MM.1S (cell line): ENCODE measurements at regions not wholly inside any gene's neighbourhood (a gene's known extent, or its start where the extent isn't known, plus 50 kb on each side); places are given as distances from the start of the nearest gene placed in this dataset.

Experiments
- DNase-seq: peaks from one replicate; pipeline ENCODE4 v3.0.0-alpha.2; 2015
- H2AFZ ChIP-seq: fragments of 300-600 bp; sonication (generic); 2 replicates; pipeline ENCODE4 v1.6.0; 2016; ENCODE audit warnings: antibody characterized with exemption, low read length
- H3F3A ChIP-seq: fragments of 300-600 bp; sonication (generic); 2 replicates; pipeline ENCODE4 v1.6.1; 2016; ENCODE audit warnings: mild to moderate bottlenecking, antibody characterized with exemption, low read length, moderate library complexity, mixed read lengths; ENCODE audit not compliant: insufficient read depth
- H3K27ac ChIP-seq: fragments of 300-600 bp; sonication (generic); 2 replicates; pipeline ENCODE4 v1.5.1; 2016; ENCODE audit warnings: mild to moderate bottlenecking, low read length
- H3K27me3 ChIP-seq: fragments of 300-600 bp; sonication (generic); replicated peaks from 2 replicates; pipeline ENCODE4 v1.6.0; 2016; ENCODE audit warnings: low read length; ENCODE audit not compliant: insufficient read depth
- H3K36me3 ChIP-seq: fragments of 300-600 bp; sonication (generic); replicated peaks from 2 replicates; pipeline ENCODE4 v1.6.1; 2016; ENCODE audit warnings: mild to moderate bottlenecking, low read length, mixed read lengths; ENCODE audit not compliant: insufficient read depth
- H3K4me1 ChIP-seq: fragments of 300-600 bp; sonication (generic); 2 replicates; pipeline ENCODE4 v1.6.1; 2016; ENCODE audit warnings: low read length, mixed read lengths
- H3K4me2 ChIP-seq: fragments of 300-600 bp; sonication (generic); 2 replicates; pipeline ENCODE4 v1.6.0; 2016; ENCODE audit warnings: low read depth, low read length
- H3K4me3 ChIP-seq: fragments of 300-600 bp; sonication (generic); 2 replicates; pipeline ENCODE4 v1.5.1; 2016; ENCODE audit warnings: low read length, mixed read lengths
- H3K79me2 ChIP-seq: fragments of 300-600 bp; sonication (generic); 2 replicates; pipeline ENCODE4 v1.6.1; 2016; ENCODE audit warnings: mixed run types, low read length, mixed read lengths
- H3K9ac ChIP-seq: fragments of 300-600 bp; sonication (generic); 2 replicates; pipeline ENCODE4 v1.6.1; 2016; ENCODE audit warnings: low read length, mixed read lengths
- H3K9me2 ChIP-seq: fragments of 300-600 bp; sonication (generic); replicated peaks from 2 replicates; pipeline ENCODE4 v1.6.1; 2016; ENCODE audit warnings: mild to moderate bottlenecking, low read length, mixed read lengths; ENCODE audit not compliant: insufficient read depth
- H3K9me3 ChIP-seq: fragments of 300-600 bp; sonication (generic); replicated peaks from 2 replicates; pipeline ENCODE4 v1.6.1; 2016; ENCODE audit warnings: mild to moderate bottlenecking, low read length, mixed read lengths; ENCODE audit not compliant: insufficient read depth
- H4K20me1 ChIP-seq: fragments of 300-600 bp; sonication (generic); 2 replicates; pipeline ENCODE4 v1.6.1; 2016; ENCODE audit warnings: mild to moderate bottlenecking, low read length, moderate library complexity, mixed read lengths; ENCODE audit not compliant: insufficient read depth
- CTCF ChIP-seq: fragments of 300-600 bp; sonication (generic); IDR thresholded peaks from 2 replicates; pipeline ENCODE4 v1.5.1; 2016; ENCODE audit warnings: antibody characterized with exemption, low read length, mixed read lengths
- EZH2 ChIP-seq: fragments of 300-600 bp; sonication (generic); optimal IDR thresholded peaks from 2 replicates; pipeline ENCODE3; 2017; ENCODE audit warnings: low read depth, mild to moderate bottlenecking, antibody characterized with exemption, low read length, mixed read lengths
- EZH2phosphoT487 ChIP-seq: fragments of 300-600 bp; sonication (generic); IDR thresholded peaks from 2 replicates; pipeline ENCODE4 v1.6.1; 2018; ENCODE audit warnings: antibody characterized with exemption, low read length

GRCh38 chr18:21179590-21180220 lies 62.3 kb upstream of the GREB1L start:
- Histone ChIP-seq H3F3A (no peaks in the 10 kb centered on the region), H3K36me3 (no peaks in the 10 kb centered on the region), H3K9ac (no peak overlapping the region), H3K4me1 (no peaks in the 10 kb centered on the region), H3K4me3 (no peak overlapping the region), H2AFZ (peak overlapping the region; percentile 20; the same call in 1 of the 2 replicates), H3K27me3 (no peaks in the 10 kb centered on the region), H4K20me1 (no peaks in the 10 kb centered on the region), H3K79me2 (no peaks in the 10 kb centered on the region), H3K27ac (no peak overlapping the region), H3K4me2 (no peak overlapping the region), H3K9me2 (no peaks in the 10 kb centered on the region), H3K9me3 (no peaks in the 10 kb centered on the region)
- TF ChIP-seq EZH2, result no peak
- peak; percentile 77 for TF ChIP-seq CTCF
- peak; percentile 57 for DNase-seq

- no peak overlapping the region for H3K4me2 ChIP-seq
- no peak overlapping the region for H2AFZ ChIP-seq
- H3F3A ChIP-seq, result no peaks in the 10 kb centered on the region
- H3K4me1 ChIP-seq, result no peaks in the 10 kb centered on the region
- no peaks in the 10 kb centered on the region for H4K20me1 ChIP-seq
- H3K27ac ChIP-seq, result no peak overlapping the region
- no peaks in the 10 kb centered on the region for H3K9me3 ChIP-seq
- H3K27me3 ChIP-seq, result no peaks in the 10 kb centered on the region
- no peak for DNase-seq
- TF ChIP-seq CTCF, result no peak
- no peak for TF ChIP-seq EZH2
- no peak for TF ChIP-seq EZH2phosphoT487
- H3K9me2 ChIP-seq, result no peaks in the 10 kb centered on the region
- no peak overlapping the region for H3K4me3 ChIP-seq
- no peaks in the 10 kb centered on the region for H3K79me2 ChIP-seq
- no peak overlapping the region for H3K9ac ChIP-seq
- H3K36me3 ChIP-seq, result no peaks in the 10 kb centered on the region
Observed at GRCh38 chr18:21180588-21180987, 61.4 kb upstream of the GREB1L start.

GRCh38 chr18:21181766-21182165 lies 60.3 kb upstream of the GREB1L start:
- Histone ChIP-seq H3K9me3 (no peaks in the 10 kb centered on the region), H4K20me1 (no peaks in the 10 kb centered on the region), H3K9me2 (no peaks in the 10 kb centered on the region), H3K9ac (no peak overlapping the region), H3K4me1 (no peaks in the 10 kb centered on the region), H3K79me2 (no peaks in the 10 kb centered on the region), H3K27me3 (no peaks in the 10 kb centered on the region), H3K27ac (no peak overlapping the region), H3K36me3 (no peaks in the 10 kb centered on the region), H2AFZ (no peak overlapping the region), H3F3A (no peaks in the 10 kb centered on the region), H3K4me3 (no peak overlapping the region), H3K4me2 (no peak overlapping the region)
- no peak for DNase-seq
- TF ChIP-seq CTCF (no peak), EZH2phosphoT487 (no peak), EZH2 (no peak)
